HG03064 (cell line): ENCODE measurements at regions not wholly inside any gene's neighbourhood (a gene's known extent, or its start where the extent isn't known, plus 50 kb on each side); places are given as distances from the start of the nearest gene placed in this dataset.
"Not testable (repeated sequence)": the region's sequence is repeated elsewhere in the genome, so short reads cannot be mapped to it uniquely, and the experiment has no call there.

ENCODE experiments used
- ATAC-seq: cut with Tn5 transposase; IDR thresholded peaks from one replicate; pipeline ENCODE4 v1.9.1; 2021; ENCODE audit warnings: low read depth; ENCODE audit not compliant: unreplicated experiment

- ATAC-seq = no peak
These were observed 568.4 kb upstream of the AGA start for GRCh38 chr4:178010596-178010995.

DNA sequence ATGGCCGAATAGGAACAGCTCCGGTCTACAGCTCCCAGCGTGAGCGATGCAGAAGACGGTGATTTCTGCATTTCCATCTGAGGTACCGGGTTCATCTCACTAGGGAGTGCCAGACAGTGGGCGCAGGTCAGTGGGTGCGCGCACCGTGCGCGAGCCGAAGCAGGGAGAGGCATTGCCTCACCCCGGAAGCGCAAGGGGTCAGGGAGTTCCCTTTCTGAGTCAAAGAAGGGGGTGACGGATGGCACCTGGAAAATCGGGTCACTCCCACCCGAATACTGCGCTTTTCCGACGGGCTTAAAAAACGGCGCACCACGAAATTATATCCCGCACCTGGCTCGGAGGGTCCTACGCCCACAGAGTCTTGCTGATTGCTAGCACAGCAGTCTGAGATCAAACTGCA, 572.8 kb upstream of the AGA start:
- not testable (repeated sequence) for ATAC-seq

DNA sequence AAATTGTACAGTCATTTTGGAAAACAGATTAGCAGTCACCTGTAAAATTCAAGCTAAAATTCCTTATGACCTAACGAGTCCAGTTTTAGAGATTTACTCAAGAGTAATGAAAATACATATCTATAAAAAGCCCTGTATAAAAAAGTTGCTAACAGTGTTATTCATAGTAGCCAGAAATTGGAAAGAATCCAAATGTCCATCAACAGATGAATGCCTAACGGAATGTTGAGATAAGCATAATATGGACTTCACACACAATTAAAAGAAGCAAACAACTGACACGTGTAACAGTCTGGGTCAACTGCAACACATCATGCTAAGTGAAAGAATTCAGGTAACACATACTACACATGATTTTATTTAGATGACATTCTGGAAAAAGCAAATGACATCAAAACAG, 584.8 kb upstream of the AGA start:
- ATAC-seq = no peak

- ATAC-seq = no peak
These were observed 585.6 kb upstream of the AGA start for GRCh38 chr4:178027796-178028195.

DNA sequence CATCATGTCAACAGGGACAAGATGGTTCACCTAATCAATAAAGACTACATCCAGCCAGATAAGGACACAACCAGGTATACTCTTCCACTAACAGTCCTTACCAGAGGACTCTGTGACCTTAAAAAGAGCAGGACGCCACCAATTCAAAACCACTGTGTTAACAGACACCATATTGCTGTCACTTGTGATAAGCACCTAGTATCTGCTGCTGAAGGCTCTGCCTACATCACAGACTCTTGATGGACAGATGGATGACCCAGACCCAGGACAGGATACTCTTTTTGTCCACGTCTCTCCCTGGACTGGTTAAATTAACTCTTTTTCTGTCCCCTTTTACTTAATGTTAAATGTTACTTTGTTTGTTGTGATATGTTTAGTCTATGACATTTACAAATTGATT, 586.2 kb upstream of the AGA start:
- no peak for ATAC-seq

DNA sequence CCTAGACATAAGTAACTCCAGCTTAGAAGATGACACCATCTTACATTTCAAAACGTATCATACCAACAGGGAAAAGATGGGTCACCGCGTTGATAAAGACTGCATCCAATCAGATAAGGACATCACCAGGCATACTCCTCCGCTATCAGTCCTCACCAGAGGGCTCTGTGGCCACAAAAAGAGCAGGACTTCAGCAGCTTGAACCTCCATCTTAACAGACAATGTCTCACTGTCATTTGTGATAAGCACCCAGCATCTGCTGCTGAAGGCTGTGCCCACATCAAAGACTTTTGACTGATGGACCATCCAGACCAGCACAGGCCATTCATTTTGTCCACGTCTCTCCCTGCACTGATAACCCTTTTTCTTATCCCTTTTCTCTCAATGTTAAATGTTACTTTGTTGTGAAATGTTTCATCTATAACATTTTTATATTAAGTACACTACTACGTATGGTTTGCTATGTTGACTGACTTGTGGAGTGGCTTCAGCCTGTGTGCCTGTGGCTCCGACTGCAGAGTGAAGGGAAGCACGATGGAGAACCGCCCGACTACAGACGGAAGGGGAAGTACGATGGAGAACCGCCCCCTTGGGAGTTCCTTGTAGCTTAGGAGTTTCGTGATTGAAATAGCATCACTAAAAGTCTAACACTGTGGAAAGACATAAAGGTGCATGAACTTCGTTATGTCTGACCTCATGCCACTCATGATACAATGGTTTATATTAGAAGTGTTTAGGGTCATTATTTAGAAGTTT, 595.4 kb upstream of the AGA start:
- no peak for ATAC-seq

DNA sequence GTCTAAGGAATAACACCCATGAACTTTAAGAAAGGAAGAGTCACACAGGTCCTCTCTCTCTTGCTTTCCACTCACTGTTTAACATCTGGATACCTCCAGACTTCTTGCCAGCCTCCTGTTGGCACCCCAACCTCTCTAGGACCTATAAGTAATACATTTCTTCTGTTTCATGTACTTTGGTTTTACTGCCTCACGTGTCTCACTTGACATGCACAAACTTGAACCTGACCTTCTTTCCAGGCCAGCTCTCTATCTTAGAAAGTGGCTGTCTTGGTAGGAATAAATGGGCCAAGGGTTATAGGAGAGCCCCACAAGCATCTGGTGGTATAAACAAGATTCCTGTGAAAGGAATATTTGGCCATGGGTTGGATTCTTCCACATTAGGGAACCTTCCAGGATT, 614.8 kb upstream of the AGA start:
- ATAC-seq = no peak

DNA sequence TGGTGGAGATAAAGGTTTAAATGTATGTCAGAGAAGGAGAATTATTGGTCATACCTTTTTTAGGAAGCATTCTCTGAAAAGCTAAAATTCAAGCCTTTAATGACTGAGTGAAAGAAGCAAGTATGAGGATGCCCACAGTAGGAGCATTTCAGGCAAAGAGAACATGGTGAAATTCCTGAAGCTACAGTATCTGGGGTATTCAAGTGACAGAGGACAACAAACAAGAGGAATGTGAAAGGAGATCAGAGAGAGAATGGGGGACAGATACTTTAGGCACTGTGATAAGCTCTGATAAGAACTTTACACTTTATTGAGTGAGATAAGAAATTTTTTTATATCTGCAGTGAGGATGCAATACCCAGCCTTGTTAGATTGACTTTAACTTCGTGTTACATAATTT, 621.3 kb upstream of the AGA start:
- ATAC-seq = no peak

- no peak for ATAC-seq
These were observed 624.2 kb upstream of the AGA start for GRCh38 chr4:178066338-178066941.

DNA sequence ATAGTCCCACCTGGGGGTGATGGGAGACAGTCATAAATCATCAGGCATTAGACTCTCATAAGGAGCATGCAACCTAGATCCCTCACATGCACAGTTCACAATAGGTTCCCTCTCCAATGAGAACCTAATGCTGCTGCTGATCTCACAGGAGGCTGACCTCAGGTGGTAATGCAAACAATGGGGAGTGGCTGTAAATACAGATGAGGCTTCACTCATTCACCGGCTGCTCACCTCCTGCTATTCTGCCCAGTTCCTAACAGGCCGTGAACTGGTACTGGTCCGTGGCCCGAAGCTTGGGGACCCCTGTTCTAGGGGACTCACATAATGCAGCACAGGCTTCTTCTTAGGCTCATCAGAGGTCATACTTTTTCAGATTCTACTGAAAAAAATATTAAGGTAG, 625.9 kb upstream of the AGA start:
- ATAC-seq = no peak

- ATAC-seq = no peak
These were observed 627.9 kb upstream of the AGA start for GRCh38 chr4:178070163-178070562.

DNA sequence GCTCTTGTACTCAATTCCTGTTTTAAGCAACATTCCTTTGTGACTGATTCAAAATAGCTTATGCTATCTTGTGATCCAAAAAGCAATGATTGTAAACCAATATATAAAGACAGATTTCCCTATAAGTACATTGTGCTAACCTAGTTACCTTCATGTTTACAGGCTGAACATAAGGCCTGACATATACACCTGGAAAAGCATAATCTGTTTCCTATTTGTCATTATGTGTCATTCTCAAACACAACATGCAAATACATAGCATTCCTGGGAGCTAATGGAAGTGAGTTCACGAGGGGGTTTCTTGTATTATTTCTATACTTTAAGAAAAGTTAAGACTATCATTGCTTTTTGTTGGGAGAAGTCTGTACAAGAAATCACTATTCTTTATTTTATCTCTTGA, 638.1 kb upstream of the AGA start:
- ATAC-seq = no peak

DNA sequence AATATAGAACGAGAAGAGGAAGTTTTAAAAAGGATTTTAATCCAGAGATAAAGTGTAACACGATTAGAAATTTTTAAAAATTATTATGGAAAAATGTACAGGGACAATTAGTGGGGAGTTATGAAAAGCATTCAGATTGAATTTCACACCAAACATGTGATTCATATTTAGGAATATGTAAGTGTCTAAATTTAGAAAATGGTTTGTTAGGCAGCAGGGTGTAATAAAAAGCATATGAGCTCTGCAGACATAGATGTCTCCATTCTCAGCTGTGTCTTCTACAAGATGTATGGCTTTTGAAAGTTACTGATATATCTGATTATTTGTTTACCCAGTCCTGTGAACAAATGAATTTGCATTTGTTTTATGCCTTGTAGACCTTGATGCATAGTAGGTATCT, 638.9 kb upstream of the AGA start:
- ATAC-seq = no peak

- ATAC-seq = no peak
These were observed 639.7 kb upstream of the AGA start for GRCh38 chr4:178081896-178082295.

- no peak for ATAC-seq
These were observed 640.7 kb upstream of the AGA start for GRCh38 chr4:178082906-178083305.

GRCh38 chr4:178083968-178084367, 641.7 kb upstream of the AGA start:
- ATAC-seq = no peak

- no peak for ATAC-seq
These were observed 644.1 kb upstream of the AGA start for GRCh38 chr4:178086320-178086719.

- no peak for ATAC-seq
These were observed 648.6 kb upstream of the AGA start for GRCh38 chr4:178090640-178091411.

DNA sequence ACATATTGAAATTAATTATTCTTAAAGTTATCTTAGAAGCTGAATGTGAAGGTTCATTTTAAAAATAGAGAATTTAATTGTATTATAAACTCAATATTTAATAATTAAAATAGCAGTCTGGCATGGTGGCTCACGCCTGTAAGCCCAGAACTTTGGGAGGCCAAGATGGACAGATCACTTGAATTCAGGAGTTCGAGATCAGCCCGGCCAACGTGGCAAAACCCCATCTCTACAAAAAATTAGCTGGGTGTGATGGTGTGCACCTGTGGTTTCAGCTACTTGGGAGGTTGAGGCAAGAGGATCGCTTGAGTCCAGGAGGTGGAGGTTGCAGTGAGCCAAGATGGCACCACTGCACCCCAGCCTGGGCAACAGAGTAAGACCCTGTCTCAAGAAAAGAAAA, 659.9 kb upstream of the AGA start:
- no peak for ATAC-seq

GRCh38 chr4:178105242-178105641, 663.0 kb upstream of the AGA start:
- no peak for ATAC-seq

DNA sequence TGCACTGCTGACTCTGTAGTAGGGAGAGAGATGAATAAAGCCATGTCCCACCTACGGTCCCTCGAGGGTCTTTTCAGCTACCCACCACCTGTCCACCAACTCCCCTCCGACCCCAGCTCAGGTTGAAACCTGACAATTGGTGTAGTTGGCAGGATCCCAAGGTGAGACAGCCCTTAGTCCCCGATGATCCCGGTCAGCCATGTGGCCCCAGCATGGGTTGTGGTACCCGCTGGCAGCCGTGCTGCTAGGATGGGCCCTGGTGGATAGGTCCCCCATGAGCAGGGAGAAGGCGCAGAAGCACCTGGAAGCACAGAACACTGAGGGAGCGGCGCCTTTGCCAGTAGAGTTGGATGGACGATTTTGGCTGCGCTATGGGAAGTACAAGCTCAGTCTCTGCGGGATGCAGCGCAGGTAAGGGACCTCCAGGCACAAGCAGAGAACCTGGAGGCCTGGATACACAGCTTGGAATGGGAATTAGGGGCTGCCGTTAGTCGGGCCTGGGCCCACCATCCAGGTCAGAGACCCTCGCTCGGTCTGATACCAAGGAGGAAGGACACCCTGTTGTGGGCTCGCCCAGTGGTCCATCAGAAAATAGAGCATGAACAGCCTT, 694.6 kb upstream of the AGA start:
- ATAC-seq = no peak
